IPS-NIHi7 (cell line): ENCODE measurements at regions not wholly inside any gene's neighbourhood (a gene's known extent, or its start where the extent isn't known, plus 50 kb on each side); places are given as distances from the start of the nearest gene placed in this dataset.

ENCODE experiments used
- DNase-seq: peaks from one replicate; pipeline ENCODE4 v3.0.0; 2012; ENCODE audit warnings: mixed read lengths; ENCODE audit errors: extremely low spot score

- no peak for DNase-seq
Observed at GRCh38 chr11:23023319-23023718, 163.0 kb upstream of the CCDC179 start.

- no peak for DNase-seq
Observed at GRCh38 chr11:23041001-23041503, 180.8 kb upstream of the CCDC179 start.

GRCh38 chr11:23058656-23059055 is 198.4 kb upstream of the CCDC179 start:
- no peak for DNase-seq

- DNase-seq, result no peak
Observed at GRCh38 chr11:23063276-23063675, 203.0 kb upstream of the CCDC179 start.

GRCh38 chr11:23078289-23078971 is 218.2 kb upstream of the CCDC179 start:
- DNase-seq, result no peak

- no peak for DNase-seq
Observed at GRCh38 chr11:23079382-23079813, 219.1 kb upstream of the CCDC179 start.

DNA sequence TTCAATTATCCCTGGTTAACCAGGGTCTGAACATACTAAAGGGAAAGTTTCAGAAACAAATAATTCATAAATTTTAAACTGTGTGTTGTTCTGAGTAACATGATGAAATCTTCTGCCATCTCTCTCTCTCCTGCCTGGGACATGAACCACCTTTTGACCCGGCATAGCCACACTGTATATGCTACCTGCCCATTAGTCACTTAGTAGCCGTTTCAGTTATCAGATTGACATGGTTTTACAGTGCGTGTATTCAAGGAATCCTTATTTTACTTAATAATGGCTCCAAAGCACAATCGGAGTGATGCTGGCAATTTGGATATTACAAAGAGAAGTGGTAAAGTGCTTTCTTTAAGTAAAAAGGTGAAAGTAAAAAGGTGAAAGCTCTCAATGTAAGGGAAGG is 227.1 kb upstream of the CCDC179 start:
- DNase-seq, result no peak

GRCh38 chr11:23090659-23091058 is 230.4 kb upstream of the CCDC179 start:
- DNase-seq, result no peak

DNA sequence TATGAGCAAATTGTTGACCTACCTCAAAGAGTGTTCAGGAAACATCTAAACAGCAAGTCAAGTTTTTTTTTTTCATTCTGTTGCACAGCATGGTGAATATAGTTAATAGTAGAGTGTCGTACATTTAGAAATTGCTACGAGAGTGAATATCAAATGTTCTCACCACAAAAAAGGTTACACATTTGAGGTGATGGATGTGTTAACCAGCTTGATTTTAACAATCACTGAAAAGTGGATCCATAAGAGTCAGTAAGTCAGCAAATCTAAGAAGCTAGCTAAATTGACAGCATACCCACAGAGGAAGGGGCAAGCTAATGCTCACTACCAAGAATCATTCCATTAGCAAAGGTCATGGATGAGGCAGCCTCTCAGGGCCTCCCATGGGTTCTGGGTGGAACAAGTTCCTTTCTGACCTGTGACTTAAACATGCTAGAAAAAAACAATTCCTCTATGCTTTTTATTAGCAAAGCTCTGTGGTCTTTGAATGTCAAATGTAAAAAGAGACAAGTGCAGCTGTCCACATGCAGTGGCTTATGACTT is 235.4 kb upstream of the CCDC179 start:
- DNase-seq, result no peak

GRCh38 chr11:23097891-23098290 is 237.6 kb upstream of the CCDC179 start:
- DNase-seq, result no peak

GRCh38 chr11:23099256-23099655 is 239.0 kb upstream of the CCDC179 start:
- no peak for DNase-seq

GRCh38 chr11:23100726-23101125 is 240.5 kb upstream of the CCDC179 start:
- no peak for DNase-seq

DNA sequence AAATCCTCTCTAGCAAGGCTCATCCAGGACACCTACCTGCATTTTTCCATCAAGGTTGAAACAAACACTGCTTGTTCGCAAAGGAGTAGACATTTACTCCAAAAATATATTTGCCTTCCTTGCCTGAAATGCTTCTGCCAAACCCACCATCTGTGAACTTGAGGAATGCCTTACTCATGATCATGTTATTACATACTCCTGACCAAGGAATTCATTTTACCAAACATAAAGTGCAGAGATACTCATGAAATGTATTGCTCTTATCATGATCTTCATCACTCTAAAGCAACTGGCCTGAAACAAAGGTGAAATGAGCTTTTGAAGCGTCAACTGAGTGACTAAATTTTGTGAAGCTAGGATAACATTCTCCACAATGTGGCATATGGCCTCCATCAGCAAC is 243.1 kb upstream of the CCDC179 start:
- DNase-seq, result no peak

- no peak for DNase-seq
Observed at GRCh38 chr11:23111527-23111926, 251.3 kb upstream of the CCDC179 start.

DNA sequence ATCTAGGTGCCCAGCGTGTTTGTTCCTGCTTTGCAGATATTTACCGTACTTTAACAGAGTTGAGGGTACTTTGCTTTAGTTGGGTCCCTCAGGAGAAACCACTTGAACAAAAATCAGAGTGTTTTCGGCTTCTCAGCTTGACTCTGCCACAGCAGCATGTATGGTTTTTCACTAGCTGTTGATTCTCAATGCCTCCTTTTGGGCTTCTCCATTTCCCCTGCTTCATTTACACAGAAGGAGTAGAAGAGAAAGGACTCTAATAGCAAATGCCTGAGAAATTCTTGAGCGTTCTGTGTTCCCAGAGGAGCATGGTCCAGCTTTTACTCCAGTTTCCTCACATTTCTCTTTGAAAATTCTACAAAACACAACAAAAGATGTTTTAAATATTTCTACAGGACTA is 252.1 kb upstream of the CCDC179 start:
- peak; percentile 13 for DNase-seq

DNA sequence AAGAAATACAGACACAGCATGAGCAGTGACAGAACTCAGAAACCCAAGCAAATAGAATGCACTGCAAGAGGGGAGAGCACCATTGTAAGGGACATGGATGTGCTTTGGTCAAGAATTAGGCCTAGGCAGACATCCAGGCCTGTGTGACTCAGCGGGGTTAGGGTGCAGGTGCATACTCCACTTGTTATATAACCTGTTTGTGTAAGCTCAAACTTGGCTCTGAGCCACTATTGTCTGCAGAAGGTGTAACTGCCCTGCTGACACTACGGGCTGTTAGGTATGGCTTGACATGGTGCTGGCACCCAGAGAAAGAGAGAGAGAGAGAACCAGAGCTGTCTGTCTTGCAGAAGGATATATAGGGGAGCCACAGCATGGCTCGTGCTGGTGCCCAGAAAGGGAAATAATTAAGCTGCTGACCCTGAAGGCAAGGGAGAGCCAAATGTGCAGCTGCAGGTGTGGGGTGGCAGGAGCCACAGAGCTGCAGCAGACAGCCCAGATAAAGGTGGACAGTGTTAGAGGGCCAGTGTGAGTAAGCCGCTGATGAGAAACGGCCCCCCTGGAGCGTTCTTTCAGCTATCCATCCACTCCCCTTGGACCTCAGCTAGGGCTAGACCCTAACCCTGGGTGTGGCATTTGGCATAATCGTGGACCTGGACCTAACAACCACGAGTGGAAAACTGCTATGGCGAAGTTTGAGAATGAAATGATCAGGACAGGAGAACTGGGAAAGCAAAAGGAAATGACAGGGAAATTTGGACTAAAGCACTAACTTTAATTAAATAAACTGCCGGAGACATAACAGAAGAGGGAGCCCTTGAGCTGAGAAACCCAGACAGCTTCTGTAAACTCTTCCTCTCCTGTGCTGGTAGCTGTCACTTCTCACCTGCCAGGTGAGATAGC is 253.0 kb upstream of the CCDC179 start:
- peak; percentile 72 for DNase-seq

GRCh38 chr11:23113887-23114216 is 253.6 kb upstream of the CCDC179 start:
- DNase-seq, result no peak

- DNase-seq, result peak; percentile 12
Observed at GRCh38 chr11:23123753-23124152, 263.5 kb upstream of the CCDC179 start.

DNA sequence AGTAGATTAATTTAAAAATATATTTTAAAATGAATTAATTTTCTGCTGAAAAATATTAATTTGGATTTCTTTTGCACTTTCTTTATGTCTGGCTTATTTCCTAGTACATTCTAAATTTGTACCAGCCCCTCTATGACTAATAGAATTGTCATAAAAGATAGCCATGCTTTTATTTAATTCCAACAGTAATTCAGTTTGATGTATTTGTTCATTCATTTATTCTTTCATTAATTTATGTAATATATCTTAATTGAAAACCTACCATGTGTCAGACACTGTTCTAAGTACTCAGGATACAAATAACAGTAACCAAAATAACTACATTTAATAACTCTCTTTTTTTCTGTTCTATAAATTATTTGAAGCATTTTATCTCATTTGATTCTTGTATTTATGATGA is 264.0 kb upstream of the CCDC179 start:
- no peak for DNase-seq

DNA sequence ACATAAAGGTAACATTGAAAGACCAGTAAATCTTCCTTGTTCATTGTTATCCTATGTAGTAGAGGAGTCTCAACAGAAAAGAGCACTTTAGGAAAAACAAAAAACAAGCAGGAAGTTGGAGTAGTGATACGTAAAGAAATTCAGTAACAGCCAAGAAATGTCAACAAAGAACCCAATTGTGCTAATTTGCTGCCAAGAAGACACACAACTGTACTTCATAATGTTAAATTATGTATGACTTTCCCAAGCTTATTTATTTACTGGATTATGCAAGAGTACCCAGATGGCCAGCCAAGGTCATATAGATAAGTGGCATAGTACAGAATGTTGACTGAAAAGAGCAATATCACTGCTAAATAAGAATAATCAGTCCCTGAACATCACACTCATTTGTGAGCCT is 264.7 kb upstream of the CCDC179 start:
- DNase-seq, result no peak

- no peak for DNase-seq
Observed at GRCh38 chr11:23127706-23128105, 267.4 kb upstream of the CCDC179 start.

GRCh38 chr11:23134627-23135026 is 274.4 kb upstream of the CCDC179 start:
- DNase-seq, result no peak

DNA sequence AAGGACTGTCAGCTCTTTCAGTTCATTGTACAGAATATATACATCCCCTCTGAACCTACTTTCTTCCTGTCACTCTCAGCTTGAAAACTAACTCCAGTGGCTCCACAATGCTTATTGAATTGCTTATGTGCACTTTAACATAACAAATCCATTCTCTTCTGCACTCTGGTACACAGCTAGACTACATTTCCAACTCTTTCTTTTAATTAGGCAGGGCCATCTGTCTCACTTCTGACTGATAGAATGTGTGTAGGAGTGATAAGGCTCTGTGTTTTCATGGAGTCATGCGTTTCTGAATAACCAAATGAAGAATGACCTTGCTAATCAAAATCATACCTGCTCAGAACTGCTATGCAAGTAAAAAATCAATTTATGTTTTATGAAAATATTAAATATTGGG is 278.5 kb upstream of the CCDC179 start:
- DNase-seq, result no peak
